Activated CD4-positive, alpha-beta T cell treated with anti-CD3 and anti-CD28 coated beads for 24 hours (primary cell): ENCODE measurements at regions not wholly inside any gene's neighbourhood (a gene's known extent, or its start where the extent isn't known, plus 50 kb on each side); places are given as distances from the start of the nearest gene placed in this dataset.

Experiments used
- DNase-seq, 2 donors: peaks; one replicate each; pipeline ENCODE4 v3.0.0-alpha.2; 2020; ENCODE audit warnings: low read depth in 2 of 2

DNA sequence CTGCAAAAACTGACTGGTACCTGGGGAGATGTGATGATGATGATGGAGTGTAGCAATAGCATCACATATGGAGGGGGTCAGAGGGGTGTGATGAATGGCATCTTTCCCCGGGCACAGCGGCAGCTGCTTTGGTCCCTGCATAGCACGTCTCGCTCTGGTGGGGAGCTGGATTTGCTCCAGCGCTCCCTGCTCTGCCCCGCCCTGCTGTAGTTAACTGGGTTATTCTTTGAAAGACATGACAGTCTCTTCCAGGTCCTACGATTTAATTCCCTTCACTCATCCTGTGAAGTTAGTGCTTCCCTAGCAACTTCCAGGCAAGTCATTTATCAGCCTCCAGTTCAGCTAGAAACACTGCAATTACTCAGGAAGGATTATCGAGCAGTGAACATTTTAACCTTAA lies 463.1 kb downstream of the TSN start:
- no peak for DNase-seq

DNA sequence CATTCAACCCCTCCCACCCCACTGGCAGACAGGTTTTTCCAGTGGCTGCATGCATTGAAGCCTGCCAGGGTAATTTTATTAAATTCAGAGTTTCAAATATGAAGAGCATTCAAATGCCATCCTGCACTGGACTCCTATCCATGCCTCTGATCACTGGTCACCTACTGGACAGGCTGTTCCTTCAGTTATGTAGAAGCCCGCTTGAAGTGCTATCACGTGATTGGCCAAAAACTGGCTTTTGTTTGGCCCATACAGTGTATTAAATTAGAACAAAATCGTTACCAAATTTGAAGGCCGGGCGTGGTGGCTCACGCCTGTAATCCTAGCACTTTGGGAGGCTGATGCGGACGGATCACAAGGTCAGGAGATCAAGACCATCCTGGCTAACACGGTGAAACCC lies 464.1 kb downstream of the TSN start:
- DNase-seq: no peak

DNA sequence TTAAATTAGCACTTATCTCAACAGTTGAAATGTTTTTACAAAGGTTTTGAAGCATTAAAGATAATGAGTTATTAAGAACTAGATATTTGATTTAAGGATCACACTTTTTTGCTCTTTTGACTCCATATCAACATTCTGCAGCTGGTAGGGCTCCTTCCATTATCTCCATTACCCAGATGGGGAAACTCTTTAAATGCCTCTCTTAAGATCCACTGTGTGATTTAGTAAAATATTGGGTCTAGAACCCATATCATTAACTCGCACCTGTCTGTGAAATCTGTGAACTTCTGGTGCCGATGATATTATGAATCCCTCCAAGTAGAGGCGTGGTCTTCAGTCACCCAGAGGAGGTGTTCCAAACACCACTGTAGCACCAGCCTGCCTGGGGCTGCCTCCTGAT lies 466.2 kb downstream of the TSN start:
- DNase-seq: no peak

DNA sequence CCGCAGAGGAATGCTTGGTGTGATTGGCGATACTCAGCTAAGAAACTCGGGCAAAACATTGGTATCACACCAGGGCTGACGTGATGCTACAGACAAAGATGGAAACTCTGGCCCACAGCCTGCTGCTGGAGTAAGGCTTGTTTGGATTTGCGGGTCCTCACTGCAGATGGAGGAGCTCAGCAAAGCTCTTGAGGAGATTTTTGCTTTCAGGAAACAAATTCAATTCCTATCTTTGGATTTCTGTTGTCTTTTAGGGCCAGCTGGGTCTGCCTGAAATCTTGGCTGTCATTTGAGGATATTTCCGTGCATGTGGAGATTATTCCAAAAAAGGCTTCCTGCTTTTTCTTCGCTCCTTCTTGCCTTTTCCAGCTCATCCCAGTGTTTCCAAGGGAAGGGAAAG lies 475.8 kb downstream of the TSN start:
- no peak for DNase-seq

DNA sequence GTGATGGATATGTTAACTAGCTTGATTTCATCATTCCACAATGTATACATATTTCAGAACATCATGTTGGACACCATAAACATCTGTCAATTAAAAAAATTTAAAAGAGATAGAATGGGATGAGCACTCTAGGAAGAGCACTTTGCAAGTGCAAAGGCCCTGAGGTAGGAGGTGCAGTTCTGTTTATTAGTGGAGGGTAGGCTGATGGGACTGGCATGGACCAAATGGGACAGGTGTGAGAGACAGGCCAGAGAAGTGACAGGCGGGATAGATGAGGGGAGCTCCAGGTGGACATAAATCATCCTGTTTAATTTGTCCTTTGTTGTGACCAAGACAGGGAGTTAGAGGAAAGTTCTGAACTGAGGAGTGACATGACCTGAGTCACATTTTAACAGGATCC lies 477.9 kb downstream of the TSN start:
- no peak for DNase-seq

DNA sequence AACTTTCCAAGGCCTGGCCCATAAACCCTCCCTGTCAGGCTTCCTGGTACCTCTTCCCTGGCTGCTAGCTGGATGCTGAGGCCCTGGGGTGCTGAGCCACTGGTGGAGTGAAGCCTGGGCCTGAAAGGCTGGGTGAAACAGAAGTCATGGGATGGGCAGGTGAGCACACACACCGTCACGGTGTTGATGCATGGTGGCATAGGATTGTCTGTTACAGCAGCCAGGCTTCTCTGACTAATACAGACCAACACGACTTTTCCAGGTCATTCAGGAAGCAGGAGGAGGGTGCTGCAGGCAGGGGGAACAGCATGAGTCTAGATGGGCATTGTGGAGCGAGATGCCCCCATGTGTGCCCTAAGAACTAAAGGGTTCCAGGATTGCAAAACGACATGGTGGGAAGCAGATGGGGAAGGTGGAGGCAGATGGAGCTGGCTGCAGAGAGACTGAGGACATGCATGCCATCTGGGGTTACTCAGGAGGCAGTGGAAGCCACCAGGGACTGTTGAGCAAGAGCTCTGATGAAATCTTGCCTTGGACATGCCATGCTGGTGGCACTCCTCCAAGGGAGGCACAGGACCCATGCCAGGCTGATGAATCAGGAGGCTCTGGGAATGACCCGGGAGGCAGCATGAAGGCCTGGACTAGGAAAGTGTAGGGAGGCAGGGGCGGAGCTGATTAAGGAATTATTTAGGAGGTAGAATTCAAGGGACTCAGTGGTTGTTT lies 480.9 kb downstream of the TSN start:
- no peak for DNase-seq

DNA sequence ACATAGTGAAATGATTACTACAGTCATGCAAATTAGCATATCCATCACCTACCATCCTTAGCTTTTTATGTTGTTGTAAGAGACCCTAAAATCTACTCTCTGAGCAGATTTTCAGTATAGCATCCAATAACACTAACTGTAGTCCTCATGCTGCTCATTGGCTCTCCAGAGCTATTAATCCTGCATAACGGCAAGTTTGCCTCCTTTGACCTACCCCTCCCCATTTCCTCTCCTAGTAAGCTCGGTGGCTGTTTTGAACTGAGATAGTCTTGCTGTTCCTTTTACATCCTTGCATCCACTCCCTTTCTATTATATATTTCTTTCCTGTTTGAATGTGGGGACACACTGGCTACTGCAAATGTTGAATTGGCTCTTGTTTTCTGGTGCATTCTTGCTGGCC lies 481.5 kb downstream of the TSN start:
- no peak for DNase-seq

DNA sequence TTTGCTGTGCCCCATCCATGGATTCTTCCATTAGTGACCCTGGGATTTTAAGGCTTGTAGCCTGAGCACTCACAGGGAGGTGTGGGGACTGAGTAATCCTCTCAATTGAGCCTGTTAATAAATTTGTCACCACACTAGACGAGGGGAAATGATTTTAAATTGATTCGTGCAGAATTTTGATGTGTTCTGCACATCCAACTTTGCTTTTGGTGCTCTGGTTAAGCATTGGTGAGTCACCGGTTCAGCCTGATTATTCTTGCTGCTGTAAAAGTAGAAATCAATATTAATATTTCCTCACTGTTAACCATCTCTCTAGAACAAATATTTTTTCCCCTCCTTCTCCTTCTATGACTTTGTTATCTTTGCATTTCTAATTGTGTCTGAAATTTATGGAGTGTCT lies 482.0 kb downstream of the TSN start:
- no peak for DNase-seq

DNA sequence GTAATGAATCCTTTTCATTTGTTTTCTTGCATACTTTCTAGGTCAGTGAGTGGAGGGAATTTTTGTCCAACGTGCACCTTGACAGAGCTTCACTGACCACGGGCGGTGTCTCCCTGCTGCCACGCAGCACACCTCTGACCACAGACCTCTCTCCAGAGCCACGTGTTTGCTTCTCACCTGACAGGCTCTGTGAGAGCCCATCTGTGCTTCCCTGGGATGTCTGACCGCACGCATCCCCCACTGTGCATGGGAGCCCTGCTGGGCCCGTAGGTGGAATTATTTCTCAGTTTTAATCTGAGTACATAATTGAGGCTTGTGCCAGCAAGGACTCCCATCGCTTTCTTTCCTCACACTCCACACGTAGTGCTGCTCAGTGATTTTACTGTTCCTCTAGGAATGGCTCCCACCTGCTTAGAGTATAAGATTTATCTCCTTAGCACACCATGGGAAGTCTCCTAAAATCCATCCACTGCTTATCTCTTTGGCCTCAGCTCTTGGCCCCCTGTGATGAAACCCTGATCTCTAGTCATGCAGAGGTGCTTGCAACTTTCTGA lies 482.6 kb downstream of the TSN start:
- no peak for DNase-seq

DNA sequence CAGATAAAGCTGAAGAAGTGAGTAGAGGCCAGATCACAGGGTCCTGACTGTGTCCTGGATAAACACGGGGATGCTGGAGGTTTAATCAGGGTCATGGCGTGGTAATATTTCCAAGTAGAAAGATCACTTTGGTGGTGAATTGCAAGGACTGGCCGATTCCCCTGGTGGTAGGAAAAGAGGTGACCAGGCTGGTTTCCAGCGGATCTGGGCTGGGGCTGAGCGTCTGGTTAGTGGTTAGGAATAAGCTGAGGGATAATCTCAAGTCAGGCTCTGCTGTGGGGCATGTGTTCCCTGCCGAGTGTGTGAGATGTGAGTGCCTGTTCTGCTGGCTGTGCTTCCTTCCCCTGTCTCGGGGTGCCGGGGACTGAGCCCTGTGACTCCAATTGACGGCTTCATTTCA lies 484.0 kb downstream of the TSN start:
- no peak for DNase-seq

DNA sequence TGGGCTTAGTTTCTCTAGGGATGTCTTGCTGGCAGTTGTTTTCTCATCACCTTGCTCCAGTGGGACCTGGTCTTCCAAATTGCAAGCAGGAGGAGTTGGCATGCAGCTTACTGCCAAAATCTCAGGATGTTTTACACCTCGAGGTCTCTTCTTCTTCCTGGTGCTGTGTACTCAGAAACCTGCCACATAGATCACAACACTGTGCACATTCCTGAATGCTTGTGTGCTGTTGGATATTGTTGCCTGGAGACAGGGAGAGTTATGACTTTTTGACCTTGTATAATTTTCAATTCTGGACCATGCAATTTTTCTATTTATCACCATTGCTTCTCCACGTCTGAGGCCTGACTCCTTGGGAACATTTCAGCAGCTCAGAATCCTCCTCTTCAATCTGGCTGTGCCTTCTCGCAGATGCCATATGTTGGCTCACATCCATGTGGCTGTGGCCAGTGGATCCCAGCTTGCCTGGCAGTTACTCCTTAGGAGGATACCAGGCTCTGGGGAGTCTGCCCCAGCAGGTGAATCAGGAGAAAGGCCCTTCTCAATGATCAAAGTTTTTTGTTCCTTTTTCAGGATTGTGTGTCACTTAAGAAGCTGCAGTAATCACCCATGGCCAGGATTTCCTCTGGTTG lies 489.3 kb downstream of the TSN start:
- no peak for DNase-seq

DNA sequence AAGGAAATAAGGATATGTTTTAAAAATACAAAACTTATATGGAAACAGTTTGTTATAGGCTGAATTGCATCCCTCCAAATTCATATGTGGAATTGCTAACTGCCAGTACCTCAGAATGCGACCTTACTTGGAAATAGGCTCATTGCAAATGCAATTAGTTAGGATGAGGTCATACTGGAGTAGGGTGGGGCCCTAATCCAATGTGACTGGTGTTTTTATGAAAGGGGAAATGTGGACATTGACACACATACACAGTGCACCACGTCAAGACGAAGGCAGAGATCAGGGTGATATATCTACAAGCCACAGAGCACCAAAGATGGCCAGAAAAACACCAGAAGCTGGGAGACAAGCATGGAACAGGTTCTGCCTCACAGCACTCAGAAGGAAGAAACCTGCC lies 494.2 kb downstream of the TSN start:
- DNase-seq: no peak

DNA sequence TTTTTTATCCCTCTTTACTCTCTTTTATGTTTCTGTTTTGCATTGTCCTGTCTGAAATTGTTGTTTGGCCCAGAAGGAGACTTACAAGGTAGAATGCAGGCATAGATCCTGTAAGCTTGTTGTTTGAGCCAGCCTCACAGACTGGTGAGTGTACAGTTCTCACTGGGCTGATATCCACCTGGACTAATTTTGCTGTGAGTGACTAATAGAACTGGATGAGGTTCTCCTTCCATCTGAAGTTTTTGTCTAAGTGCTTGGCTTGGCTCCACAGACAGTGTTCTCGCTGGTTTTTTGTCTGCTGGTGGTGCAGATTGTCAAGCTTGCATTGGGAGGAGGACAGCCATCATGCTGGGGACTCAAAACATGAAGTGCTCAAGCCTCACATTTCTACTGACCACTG lies 495.7 kb downstream of the TSN start:
- DNase-seq: no peak

DNA sequence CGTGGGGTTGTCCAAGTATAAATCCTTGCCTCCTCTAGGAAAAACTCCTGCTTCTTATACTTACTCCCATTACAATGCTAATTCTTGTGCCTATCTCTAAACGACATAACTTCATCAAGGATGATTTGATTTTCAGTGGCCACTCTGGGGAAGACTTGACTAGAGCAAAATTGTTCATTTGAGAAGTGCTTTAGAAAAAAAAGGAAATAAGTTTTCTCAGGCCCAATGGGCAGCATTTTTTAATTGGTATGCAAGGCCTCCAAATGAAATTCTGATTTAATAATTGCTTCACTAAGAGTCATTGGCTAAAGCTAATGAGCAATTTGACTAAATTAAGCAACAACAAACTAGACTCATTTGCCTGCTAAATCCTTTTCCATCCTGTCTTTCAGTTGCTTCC lies 496.1 kb downstream of the TSN start:
- no peak for DNase-seq

DNA sequence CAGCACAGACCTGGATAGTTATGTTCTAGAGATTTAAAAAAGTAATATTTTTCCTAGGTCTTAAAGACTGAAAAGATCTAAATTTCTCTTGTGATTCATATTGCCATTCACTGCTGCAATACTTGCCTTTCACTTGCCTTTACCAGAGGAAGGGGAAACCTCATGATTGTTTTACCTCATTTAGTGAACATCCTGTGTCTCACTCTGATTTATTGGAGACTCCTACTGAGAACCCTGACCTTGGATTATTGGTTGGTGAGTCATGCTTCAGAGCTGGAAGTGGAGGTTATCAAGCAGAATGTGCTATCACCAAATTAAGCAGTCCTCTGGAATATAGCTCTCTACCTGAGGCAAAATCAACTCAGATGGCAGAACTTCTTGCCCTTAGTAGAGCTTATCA lies 500.5 kb downstream of the TSN start:
- no peak for DNase-seq

DNA sequence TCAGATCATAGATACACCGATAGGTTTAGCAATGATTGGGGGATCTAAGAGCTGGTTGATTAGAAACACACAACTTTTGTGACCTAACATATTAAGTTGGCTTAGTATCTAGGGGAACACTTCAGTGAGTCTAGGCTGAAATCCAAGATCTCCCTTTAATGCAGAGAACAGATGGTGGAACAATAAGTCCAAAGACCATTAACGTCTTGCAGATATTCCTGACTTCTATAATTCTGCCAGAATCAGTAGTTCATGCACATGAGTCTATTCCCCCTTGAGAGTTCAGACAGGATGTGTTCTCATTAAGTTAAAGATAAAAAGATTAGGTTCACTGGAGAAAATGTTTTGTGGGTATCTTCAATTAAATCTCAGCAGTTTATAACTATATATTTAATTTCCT lies 506.5 kb downstream of the TSN start:
- DNase-seq: no peak

DNA sequence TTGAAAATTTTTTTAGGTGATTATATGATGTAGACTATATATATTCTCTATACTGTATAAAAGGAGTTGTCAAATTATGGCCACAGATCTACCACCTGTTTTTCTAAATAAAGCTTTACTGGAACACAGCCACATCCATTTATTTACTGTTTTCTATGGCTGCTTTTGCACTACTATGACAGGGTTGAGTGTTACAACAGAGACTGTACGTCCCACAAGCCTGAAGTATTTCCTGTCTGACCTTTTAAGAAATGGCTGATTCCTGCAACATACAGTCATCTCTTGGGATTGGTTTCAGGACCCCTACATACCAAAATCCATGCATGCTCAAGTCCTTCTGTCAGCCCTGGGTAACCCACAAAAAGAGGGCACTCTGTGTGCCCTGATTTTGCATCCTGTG lies 508.3 kb downstream of the TSN start:
- DNase-seq: no peak

DNA sequence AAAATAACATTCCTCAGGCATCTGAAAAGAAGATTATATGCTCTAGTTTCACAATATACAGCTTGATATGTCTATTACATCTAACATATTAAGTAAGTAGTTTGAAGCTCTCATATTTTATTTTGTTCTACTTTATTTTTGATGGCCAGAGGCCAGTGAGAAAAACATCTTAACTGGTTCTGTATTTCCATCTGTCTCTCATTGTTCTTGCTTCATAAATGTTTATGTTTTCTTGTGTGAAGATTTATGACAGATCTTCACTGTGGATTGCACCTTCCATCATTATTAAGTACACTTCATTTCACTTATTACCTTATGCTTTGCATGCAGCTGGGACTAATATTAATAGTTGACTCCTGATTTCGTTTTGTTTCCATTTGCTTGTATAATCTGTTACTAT lies 511.2 kb downstream of the TSN start:
- no peak for DNase-seq

DNA sequence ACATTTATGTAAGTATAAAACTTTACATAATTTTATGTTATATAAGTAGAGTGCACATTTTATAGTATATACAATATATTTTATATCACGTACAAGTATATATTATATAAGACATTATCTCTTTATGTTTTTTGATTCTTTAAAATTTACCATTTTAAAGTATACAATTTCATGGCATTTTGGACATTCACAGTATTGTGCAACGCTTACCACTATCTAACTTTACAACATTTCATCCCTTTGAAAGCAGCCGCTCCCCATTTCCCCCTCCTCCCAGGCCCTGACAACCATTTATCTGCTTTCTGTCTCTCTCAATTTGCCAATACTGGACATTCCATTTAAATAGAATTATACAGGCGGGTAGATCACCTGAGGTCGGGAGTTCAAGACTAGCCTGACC lies 512.5 kb downstream of the TSN start:
- DNase-seq: no peak

DNA sequence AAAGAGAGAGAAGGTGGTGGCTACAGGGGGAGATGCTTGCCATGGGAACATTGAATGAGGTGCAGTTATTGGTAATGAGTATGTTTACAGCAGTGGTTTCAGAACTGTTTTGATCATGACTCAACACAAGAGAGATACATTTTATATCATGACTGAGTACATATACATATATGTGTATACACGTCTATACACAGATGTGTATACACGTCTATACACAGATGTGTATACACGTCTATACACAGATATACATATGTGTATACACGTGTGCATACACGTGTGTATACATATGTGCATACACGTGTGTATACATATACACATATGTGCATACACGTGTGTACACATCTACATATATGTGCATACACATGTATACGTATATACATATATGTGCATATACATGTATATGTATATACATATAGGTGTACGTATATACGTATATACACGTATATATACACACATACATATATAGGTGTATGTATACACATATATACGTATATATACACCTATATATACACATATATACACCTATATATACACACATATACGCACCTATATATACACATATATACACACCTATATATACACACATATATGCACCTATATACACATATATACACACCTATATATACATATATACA lies 518.5 kb downstream of the TSN start:
- no peak for DNase-seq

DNA sequence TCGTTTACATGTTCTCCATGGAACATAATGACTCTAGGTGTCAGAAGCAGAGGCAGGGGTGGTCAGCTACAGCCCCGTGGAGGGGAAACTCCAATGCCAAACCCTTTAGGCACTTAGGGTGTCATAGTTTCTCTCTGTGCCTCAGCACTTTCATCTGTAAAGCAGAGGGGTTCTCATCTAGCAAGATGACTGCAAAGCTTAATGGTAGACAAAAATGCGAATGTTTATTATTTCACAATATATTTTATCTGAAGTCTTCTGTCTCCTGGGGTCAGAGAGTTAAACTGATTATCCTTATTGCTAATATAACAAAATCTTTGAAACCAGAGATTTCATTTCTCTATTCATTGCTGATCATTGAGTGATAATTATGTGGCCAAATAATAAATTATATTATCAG lies 522.5 kb downstream of the TSN start:
- DNase-seq: no peak

DNA sequence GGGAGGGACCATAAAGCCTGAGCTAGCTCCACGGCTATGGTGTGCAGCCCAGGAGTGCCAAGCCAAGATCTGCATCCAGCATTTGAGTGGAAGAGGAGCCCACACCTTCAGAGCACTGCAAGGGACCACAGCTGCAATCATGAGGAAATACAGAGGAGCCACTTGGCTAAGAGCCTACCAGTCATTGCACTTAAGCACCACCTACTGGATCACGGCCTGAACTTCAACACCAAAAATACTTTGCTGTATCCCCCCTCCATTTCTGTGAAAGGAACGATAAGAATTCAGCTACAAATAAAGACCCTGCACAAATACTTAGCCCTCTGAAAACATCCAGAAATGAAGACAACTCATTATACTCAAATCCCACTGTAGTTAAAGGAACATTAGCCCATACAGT lies 545.3 kb downstream of the TSN start:
- no peak for DNase-seq

DNA sequence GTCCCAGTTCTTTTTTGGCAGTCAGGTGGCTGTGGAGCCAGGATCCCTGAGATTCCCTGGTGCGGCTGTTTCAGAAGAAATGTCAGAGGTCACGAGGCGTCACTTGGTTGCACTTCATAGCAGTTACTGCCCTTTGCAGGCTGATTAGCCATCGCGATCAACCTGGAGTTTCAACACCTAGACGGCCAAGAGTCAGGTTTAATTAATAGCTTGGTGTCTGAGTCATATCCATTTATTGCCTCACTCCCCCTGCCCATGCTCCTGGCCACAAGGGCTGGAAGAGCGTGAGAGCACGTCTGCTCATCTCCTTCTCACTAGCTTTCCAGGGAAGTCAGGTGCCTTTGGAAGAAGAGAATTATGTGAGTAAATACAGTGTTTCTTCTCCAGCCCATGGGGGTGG lies 552.3 kb downstream of the TSN start:
- no peak for DNase-seq
